Endothelial cell of umbilical vein (primary cell): ENCODE measurements at regions not wholly inside any gene's neighbourhood (a gene's known extent, or its start where the extent isn't known, plus 50 kb on each side); places are given as distances from the start of the nearest gene placed in this dataset.
"Not testable (repeated sequence)": the region's sequence is repeated elsewhere in the genome, so short reads cannot be mapped to it uniquely, and the experiment has no call there.

ENCODE experiments used
- BruUV-seq: library from RNA; stranded (reverse); fragments of 400-500 nt; replicated peaks from 2 replicates; lab custom pipeline; 2021; lab: Mats Ljungman, UMichigan
- CTCF ChIA-PET: fragments of 300-600, 350-600 bp; sonication (Branson Sonifier 250); formaldehyde crosslinking; loops from one replicate; lab custom pipeline; 2021; ENCODE audit warnings: antibody characterized with exemption, inconsistent platforms; lab: Charles Lee
- POLR2A ChIA-PET: fragments of 300-600, 350-600 bp; sonication (Branson Sonifier 250); formaldehyde crosslinking; loops from one replicate; lab custom pipeline; 2021; ENCODE audit warnings: antibody characterized with exemption, inconsistent platforms; lab: Charles Lee
- DNase-seq: peaks from one replicate; pipeline ENCODE4 v3.0.0-alpha.2; 2011; ENCODE audit warnings: low read depth, low spot score
- FAIRE-seq: peaks from 2 replicates; lab custom pipeline; 2011; peaks lifted over from hg19 to GRCh38; lab: Jason Lieb, UNC
- H2AFZ ChIP-seq: 2 replicates; pipeline ENCODE4 v1.6.0; 2012; ENCODE audit warnings: low read depth, low read length, control low read depth, inconsistent platforms
- H3K27ac ChIP-seq: 2 replicates; pipeline ENCODE4 v1.5.1; 2011; ENCODE audit warnings: low read depth, mild to moderate bottlenecking, control low read depth, low read length, moderate library complexity; ENCODE audit not compliant: insufficient read depth
- H3K27me3 ChIP-seq, 2 experiments: 2 replicates each; pipeline versions ENCODE4 v1.6.0 to v1.6.1; 2011; ENCODE audit warnings: low read length in 2 of 2, mixed read lengths in 1 of 2; ENCODE audit not compliant: control insufficient read depth in 2 of 2, insufficient read depth in 2 of 2
- H3K36me3 ChIP-seq, 2 experiments: 2 replicates in 1 of 2; 3 replicates in 1 of 2; pipeline ENCODE4 v1.5.1; 2011; ENCODE audit warnings: low read length in 2 of 2, mild to moderate bottlenecking in 1 of 2, moderate library complexity in 1 of 2; ENCODE audit not compliant: control insufficient read depth in 2 of 2, insufficient read depth in 2 of 2; ENCODE audit errors: extremely low read depth in 1 of 2
- H3K4me1 ChIP-seq: 3 replicates; pipeline ENCODE4 v1.5.1; 2011; ENCODE audit warnings: mild to moderate bottlenecking, low read length; ENCODE audit not compliant: control insufficient read depth, insufficient read depth; ENCODE audit errors: extremely low read depth
- H3K4me2 ChIP-seq: 2 replicates; pipeline ENCODE4 v1.6.1; 2011; ENCODE audit warnings: low read length, control low read depth, mixed read lengths; ENCODE audit not compliant: insufficient read depth
- H3K4me3 ChIP-seq, 3 experiments: fragments of 200-600 bp in 1 of 3; sonication (generic), shearing (Covaris generic) in 1 of 3; replicated peaks in 1 of 3; 2 replicates each; pipeline ENCODE4 v1.5.1; 2011 to 2016; ENCODE audit warnings: control low read depth in 3 of 3, low read length in 3 of 3, mild to moderate bottlenecking in 2 of 3, inconsistent platforms in 1 of 3, low read depth in 1 of 3, moderate library complexity in 1 of 3; ENCODE audit not compliant: insufficient read depth in 1 of 3
- H3K79me2 ChIP-seq: 2 replicates; pipeline ENCODE4 v1.6.0; 2012; ENCODE audit warnings: low read length, inconsistent platforms; ENCODE audit not compliant: control insufficient read depth, insufficient read depth
- H3K9ac ChIP-seq: replicated peaks from 2 replicates; pipeline ENCODE3; 2011; ENCODE audit warnings: low read length, control low read depth; ENCODE audit not compliant: insufficient read depth; ENCODE audit errors: extremely low read depth
- H3K9me1 ChIP-seq: replicated peaks from 3 replicates; pipeline ENCODE4 v1.6.0; 2011; ENCODE audit warnings: mild to moderate bottlenecking, low read length; ENCODE audit not compliant: control insufficient read depth, insufficient read depth; ENCODE audit errors: extremely low read depth
- H3K9me3 ChIP-seq: replicated peaks from 2 replicates; pipeline ENCODE4 v1.5.1; 2012; ENCODE audit warnings: low read length, inconsistent platforms; ENCODE audit not compliant: control insufficient read depth, insufficient read depth
- H4K20me1 ChIP-seq: replicated peaks from 2 replicates; pipeline ENCODE3; 2011; ENCODE audit warnings: mild to moderate bottlenecking, low read length; ENCODE audit not compliant: control insufficient read depth, insufficient read depth; ENCODE audit errors: extremely low read depth
- CTCF ChIP-seq, 2 donors: IDR thresholded peaks; 1 replicate in 1 of 2; 2 replicates in 1 of 2; pipeline ENCODE4 v1.5.1; 2011; ENCODE audit warnings: low read length in 2 of 2, mild to moderate bottlenecking in 2 of 2, moderate library complexity in 2 of 2, control low read depth in 1 of 2, inconsistent platforms in 1 of 2, low read depth in 1 of 2; ENCODE audit not compliant: insufficient read depth in 1 of 2; ENCODE audit errors: extremely low read depth in 1 of 2
- FOS ChIP-seq: IDR thresholded peaks from 2 replicates; pipeline ENCODE4 v1.6.1; 2011; ENCODE audit warnings: mild to moderate bottlenecking, low read length, moderate library complexity, borderline replicate concordance; ENCODE audit not compliant: insufficient read depth
- GATA2 ChIP-seq: IDR thresholded peaks from 2 replicates; pipeline ENCODE4 v1.7.0; 2011; ENCODE audit warnings: low read depth, mild to moderate bottlenecking, moderate library complexity, mixed read lengths, low read length; ENCODE audit not compliant: insufficient read length, insufficient read depth
- JUN ChIP-seq: IDR thresholded peaks from 2 replicates; pipeline ENCODE4 v1.6.1; 2011; ENCODE audit warnings: borderline replicate concordance, low read depth; ENCODE audit not compliant: insufficient read length, insufficient read depth
- MAX ChIP-seq: IDR thresholded peaks from 2 replicates; pipeline ENCODE4 v1.6.1; 2011; ENCODE audit not compliant: insufficient read depth, insufficient read length
- MYC ChIP-seq: IDR thresholded peaks from one replicate; pipeline ENCODE4 v1.6.1; 2011; ENCODE audit warnings: mild to moderate bottlenecking, low read depth, low read length
- POLR2A ChIP-seq: IDR thresholded peaks from 2 replicates; pipeline ENCODE4 v1.6.1; 2012; ENCODE audit warnings: low read depth, mild to moderate bottlenecking, control low read depth, low read length
- POLR2AphosphoS5 ChIP-seq: IDR thresholded peaks from 2 replicates; pipeline ENCODE4 v1.6.1; 2012; ENCODE audit warnings: low read depth, mild to moderate bottlenecking, control low read depth, low read length, moderate library complexity; ENCODE audit not compliant: insufficient read depth
- dilution Hi-C: fragments of 300-500 bp; cut with MboI; formaldehyde crosslinking; loops from one replicate; pipeline ENCODE4 v1.15.0; 2019; ENCODE audit warnings: low sequenced_read_pairs; ENCODE audit not compliant: extremely low pct_ligation_motif_present
- intact Hi-C: fragments of 100-400 bp; cut with micrococcal nuclease; formaldehyde crosslinking; loops from one replicate; pipeline ENCODE4 v1.10.0; 2022

- ChIA-PET CTCF (interaction anchor here (0.9 to 1.8 kb wide), 4 partner anchors 17 to 79 kb away, joined by 3 to 6 read pairs (median 3); no protein-coding TSS in a partner anchor), POLR2A (no interaction called here)
- Histone ChIP-seq H3K4me2 (no peak overlapping the region), H3K79me2 (no peaks in the 10 kb centered on the region), H3K27ac (no peak overlapping the region), H3K4me1 (peaks cover 12% of the 10 kb centered on the region), H3K9ac (no peak overlapping the region), H2AFZ (no peak overlapping the region), H3K27me3 (no peaks in the 10 kb centered on the region), H4K20me1 (no peaks in the 10 kb centered on the region), H3K9me3 (no peaks in the 10 kb centered on the region), H3K9me1 (no peaks in the 10 kb centered on the region), H3K36me3 (no peaks in the 10 kb centered on the region), H3K4me3 (no peak overlapping the region)
- intact Hi-C loops, result no loop called here
- FAIRE-seq, result no peak
- DNase-seq, result no peak
- dilution Hi-C loops, result no loop called here
- TF ChIP-seq JUN (no peak), FOS (no peak), POLR2AphosphoS5 (no peak), GATA2 (no peak), POLR2A (no peak), MAX (no peak), MYC (no peak), CTCF (IDR thresholded peaks at IDR 0.05; ENCODE audit: extremely low read depth in 1 of 2, insufficient read depth in 1 of 2, low read depth in 1 of 2, low read length in 2 of 2) (no peak)
- BruUV-seq, result no TSS peak
Measured at GRCh38 chr5:42940853-42941252, 99.3 kb downstream of the ANXA2R start.

- BruUV-seq, H3K4me2 ChIP-seq, H3K4me3 ChIP-seq, H3K27ac ChIP-seq, H3K9me3 ChIP-seq, H2AFZ ChIP-seq, H3K36me3 ChIP-seq, FAIRE-seq, DNase-seq, POLR2A ChIA-PET, dilution Hi-C loops, H3K4me1 ChIP-seq, H3K9ac ChIP-seq, H3K79me2 ChIP-seq, H4K20me1 ChIP-seq, intact Hi-C loops, H3K27me3 ChIP-seq, H3K9me1 ChIP-seq, CTCF ChIA-PET: not testable (repeated sequence)
Measured at GRCh38 chr5:42932011-42932410, 108.1 kb downstream of the ANXA2R start.

- H3K27ac ChIP-seq, H3K4me2 ChIP-seq, POLR2A ChIA-PET, BruUV-seq, H2AFZ ChIP-seq, H3K9ac ChIP-seq, dilution Hi-C loops, FAIRE-seq, H4K20me1 ChIP-seq, H3K36me3 ChIP-seq, H3K27me3 ChIP-seq, H3K4me3 ChIP-seq, H3K9me1 ChIP-seq, DNase-seq, H3K4me1 ChIP-seq, H3K9me3 ChIP-seq, H3K79me2 ChIP-seq, CTCF ChIA-PET: not testable (repeated sequence)
- intact Hi-C loops, result loop anchor here (2.0 kb wide), 1 partner anchor 13 kb away; no protein-coding TSS in a partner anchor
Measured at GRCh38 chr5:42931451-42931850, 108.7 kb downstream of the ANXA2R start.
